ENCODE measurements at regions not wholly inside any gene's neighbourhood (a gene's known extent, or its start where the extent isn't known, plus 50 kb on each side); places are given as distances from the start of the nearest gene placed in this dataset.
"Not testable (repeated sequence)": the region's sequence is repeated elsewhere in the genome, so short reads cannot be mapped to it uniquely, and the experiment has no call there.

DNA sequence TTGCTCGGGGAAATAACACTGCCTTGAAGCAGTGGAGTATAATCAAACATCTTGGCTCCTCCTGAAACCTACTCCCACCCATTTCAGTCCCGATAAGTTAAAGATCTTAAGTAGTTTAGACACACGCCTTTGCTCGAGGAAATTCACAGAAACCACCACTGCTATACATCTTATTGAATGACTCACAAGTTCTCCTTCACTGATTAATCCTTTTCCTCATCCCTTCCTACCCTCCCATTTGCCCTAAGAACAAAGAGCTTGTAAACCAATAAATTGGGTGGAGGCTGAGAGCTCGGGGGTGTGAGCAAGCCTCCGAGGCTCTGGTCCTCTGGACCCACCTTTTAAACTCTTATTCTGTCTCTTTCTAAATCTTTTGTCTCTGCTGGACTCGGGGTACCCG is 86.5 kb downstream of the XCL2 start:
- DNase-seq (ENCODE audit: low read depth in 2 of 2): not testable (repeated sequence)

DNA sequence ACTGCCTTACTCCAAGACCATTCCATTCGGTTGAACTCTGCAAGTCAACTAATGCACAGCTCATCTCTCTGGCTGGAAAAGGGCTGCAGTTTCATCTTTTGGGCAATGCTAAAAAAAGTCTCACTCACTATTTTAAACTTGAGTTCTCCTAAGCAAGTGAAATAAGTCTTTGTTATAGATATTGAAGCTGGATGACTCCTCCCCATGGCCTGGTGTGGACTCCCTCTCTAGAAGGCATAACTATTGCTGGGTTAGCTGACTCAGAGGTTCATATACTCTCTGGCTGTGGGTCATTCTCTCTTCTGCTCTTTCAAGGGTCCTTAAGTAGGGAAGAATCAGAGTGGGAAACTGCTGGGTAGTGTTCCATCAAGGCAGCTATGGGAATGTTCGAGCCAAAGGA is 88.0 kb downstream of the XCL2 start:
- DNase-seq (ENCODE audit: low read depth in 2 of 2): no peak

DNA sequence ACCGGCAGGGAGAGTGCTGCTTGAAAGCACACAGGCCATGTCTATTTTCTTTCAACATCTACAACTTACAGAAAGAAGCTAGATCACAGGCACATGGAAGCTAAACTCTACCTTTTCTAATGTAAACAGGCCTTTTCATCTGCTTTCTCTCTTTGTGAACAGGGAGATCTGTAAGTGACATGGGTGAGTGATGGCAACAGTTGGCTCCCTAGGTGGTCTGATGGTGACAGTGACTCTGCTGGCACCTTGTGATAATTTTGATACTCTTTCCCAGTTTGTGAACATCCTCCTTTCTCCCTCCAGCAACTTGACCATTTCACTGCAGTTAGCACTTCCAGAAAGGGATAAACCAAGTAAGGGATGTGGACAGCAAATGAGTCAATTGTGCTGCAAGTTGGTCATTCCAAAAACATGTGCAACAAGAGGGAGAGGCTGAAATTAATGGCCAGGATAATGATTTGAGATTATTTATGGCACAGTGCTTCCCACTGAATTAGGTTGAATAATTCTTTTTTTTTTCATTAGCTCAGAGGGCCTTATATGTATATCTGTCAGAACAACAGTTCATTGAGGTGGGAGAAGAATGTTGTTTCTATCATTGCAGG is 89.5 kb downstream of the XCL2 start:
- DNase-seq (ENCODE audit: low read depth in 2 of 2): peak; percentile 35

DNA sequence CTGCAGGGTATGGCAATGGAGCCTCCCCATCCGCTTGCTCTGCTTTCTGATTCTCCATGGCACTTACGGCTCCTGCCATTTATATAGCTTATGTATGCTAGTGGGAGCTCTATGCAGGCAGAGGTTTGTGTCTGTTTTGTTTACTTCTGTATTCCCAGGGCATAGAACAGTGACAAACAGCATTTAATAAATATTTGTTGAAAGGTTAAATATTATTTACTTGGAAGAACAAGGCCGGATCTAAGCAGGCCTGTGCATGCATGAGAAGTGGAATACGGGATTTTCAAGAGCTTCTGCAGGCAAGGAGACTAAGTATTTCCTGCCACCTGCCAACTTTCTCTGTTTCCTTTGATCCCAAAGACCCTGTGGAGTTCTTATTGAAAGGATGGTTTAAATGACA is 90.7 kb downstream of the XCL2 start:
- no peak for DNase-seq (ENCODE audit: low read depth in 2 of 2)

DNA sequence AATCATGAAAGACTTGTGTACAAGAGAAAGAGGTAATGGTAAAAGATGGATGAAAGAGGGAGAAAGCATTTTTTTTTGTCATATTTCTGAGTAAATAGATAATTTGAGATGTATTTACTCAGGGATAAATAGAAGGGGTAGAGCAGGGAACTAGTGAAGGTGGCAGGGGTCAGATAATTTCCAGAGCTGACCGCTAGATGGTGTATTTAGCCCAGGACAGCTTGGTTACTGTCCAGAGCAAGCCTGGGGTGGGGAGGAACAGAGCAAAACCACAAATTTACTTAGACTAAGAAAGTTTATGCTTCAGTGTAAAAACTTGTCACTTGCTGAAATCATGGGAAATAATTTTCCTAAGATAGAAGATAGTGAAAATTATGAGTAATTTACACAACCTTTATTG is 91.5 kb downstream of the XCL2 start:
- DNase-seq (ENCODE audit: low read depth in 2 of 2): no peak

DNA sequence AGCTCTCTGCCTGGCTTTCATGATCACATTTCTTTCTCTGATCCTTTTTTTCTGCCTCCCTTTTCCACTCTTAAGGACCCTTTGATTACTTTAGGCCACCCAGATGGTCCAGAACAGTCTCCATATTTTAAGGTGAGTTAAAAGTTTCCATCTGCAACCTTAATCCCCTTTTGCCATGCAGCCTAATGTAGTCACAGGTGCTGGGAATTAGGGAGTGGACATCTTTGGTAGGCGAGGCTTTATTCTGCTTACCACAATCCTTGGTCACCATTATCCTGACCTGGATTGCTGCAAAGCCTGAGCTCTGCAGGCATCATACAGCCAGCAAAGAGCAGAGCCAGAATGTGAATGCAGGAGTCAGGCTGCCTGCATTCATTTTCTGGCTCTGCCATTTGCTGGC is 95.9 kb downstream of the XCL2 start:
- no peak for DNase-seq (ENCODE audit: low read depth in 2 of 2)

DNA sequence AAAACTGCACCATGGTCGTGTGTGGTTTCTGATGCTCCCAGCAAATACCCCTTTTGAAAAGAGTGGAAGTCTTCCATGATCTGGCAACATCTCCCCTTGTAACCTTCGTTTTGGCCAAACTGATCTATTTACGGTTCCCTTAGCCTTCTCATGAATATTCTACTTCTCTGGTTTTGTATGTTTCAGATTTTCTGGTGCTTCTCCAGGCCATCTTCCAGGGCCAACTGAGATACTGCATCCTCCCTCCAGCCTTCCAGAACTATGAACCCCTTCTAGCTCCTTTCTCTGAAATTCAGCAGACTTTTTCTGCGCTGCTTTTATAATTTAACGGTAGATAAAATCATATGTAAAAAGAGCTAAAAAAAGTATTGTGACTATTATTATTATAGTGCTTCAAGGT is 97.7 kb downstream of the XCL2 start:
- no peak for DNase-seq (ENCODE audit: low read depth in 2 of 2)

DNA sequence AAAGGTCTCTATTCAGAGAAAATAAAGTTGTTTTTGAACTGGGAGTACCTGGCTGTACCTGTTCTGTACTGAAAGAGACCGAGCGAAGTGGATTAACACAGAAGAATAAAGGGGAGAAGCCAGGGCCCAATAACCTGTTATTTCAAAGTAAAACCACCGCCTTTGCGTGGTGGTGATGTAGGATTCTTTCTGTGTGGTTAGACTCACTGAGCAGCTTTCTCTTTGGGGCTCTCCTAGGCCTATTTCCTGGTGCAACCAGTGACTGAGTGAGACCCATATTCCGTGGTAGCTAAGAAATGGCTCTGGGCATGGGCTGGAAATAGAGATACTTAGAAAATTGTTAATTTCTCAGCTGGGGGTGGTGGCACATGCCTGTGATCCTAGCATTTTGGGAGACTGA is 99.9 kb downstream of the XCL2 start:
- no peak for DNase-seq (ENCODE audit: low read depth in 2 of 2)

DNA sequence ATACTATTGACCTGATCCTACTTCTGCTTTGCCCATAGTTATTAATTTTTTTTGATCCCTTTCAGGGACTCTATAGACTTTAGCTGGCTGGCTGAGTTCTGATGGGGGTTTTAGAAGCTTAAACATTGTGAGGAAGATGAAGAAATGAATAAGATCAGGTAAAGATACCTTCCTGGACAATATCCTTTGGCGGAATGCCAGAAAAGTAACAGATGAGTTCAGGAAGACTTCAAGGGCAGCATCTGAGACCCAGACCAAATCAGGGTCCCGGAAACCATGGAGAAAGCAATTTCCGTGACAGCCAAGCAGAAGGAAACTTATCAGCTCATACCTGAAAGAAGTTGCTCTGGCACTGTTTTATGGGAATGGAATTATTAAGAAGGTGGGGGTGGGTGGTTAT is 100.4 kb downstream of the XCL2 start:
- no peak for DNase-seq (ENCODE audit: low read depth in 2 of 2)

DNA sequence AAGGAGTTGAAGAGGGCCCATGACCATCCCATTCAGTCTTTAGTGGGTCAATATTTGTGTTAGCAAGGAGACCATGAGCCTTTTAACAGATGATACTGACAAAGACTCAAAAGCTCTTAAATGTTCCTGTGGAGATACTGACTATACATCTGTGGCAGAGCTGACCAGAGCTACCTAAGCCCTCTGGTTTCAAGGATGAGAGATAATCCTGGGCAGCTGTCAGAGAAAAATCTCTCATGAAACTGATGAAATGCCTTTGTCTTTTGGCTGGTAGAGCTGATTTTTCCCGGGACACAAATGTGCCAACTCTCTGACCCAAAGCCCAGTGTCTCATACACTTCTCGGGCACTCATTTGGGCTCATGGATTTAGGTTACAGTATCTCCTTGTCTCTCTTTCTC is 100.9 kb downstream of the XCL2 start:
- no peak for DNase-seq (ENCODE audit: low read depth in 2 of 2)

DNA sequence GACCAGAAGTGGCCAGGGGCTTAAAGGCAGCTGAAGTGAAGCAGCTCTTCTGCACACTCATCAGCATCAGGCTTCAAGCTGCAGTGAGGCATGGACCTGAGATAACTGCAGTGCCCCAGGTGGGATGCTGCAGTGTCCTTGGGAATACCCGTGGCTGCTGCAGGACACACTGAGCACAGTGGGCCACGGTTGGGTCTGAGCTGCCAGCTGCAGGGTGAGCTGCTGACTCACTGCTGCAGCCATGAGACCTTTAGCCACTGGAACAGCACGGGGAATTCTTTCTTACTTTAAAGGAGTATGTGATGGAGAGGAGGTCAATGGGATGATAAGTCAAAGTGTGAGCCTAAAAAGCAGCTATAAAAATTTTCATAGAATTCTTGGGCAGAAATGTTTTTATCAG is 102.1 kb downstream of the XCL2 start:
- DNase-seq (ENCODE audit: low read depth in 2 of 2): no peak

DNA sequence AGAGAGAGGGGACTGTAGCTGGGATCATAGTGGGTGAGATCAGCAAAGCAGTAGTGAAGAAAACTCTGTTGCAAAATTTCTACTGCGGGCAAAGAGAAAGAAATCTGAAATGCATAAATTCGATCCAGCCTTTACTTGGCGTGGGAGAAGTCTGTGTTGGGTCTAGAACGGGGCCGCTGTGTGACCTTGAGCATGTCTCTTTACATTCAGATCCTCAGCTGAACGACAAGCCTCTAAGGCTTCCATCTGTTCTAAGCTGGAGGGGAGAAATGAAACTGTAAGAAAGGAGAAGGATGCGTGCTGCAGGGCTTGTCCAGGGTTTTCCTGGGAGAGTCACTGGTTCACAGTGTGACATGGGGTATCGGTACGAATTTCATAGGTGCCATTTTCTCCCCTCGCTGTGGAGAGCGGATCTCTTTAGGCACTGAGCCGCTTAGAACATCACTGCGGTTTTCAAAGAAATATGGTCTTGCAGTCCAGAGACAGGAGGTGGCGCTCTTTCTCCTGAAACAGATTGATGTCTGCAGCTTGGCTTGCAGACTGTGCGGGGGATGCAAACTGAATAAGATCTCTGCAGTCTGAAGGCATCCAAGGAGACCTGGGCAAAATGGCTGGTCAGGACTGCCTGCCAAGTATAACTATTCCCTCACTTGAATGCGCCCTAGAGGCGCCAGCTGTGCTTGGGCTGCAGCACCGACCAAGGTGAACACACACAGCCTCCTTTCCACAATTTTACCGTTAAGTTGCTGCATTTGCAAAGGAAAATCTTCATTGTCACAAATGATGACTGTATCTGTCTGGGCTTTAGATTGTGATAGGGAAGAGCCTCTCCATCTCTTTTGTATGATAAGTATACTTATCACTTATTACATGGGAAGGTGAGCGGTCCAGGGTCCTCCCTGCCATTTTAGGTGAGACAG is 104.1 kb downstream of the XCL2 start:
- DNase-seq (ENCODE audit: low read depth in 2 of 2): peak; percentile 62 to 68

DNA sequence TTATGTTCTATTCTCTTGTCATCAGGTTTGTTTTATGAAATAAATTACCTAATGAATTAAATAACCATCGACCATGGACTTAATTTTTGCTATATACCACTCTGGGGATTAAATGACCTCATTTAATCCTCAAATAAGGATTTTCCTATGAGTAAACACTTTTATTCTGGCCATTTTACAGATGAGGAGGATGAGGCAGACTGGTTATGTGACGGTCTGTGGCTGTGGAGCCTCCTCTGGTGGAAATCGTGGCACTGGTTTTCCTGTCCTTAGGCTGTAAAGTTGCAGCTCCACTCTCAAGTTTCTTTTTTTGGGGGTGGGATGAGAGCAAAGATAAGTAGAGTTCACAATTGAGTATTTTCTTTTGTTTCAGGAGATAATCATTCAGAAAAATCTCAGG is 105.2 kb downstream of the XCL2 start:
- no peak for DNase-seq (ENCODE audit: low read depth in 2 of 2)

DNA sequence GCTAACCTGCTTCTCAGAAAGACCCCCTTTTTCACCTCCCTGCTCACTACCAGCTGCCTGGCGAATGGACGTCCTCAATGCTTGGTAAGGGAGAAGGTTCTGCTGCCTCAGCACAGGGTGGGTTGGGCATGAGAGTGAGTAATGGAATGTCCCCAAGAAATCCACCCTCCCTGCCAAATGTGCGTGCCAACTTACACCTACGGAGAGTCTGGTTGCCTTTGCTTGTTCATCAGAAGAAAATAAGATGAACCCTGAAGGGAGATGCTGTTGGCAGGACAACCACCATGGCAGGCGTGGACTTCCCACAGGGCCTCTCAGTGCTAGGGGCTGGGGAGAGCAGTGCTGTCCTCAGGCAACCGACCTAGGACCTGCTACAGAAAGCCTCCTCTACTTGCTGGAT is 106.0 kb downstream of the XCL2 start:
- DNase-seq (ENCODE audit: low read depth in 2 of 2): no peak

DNA sequence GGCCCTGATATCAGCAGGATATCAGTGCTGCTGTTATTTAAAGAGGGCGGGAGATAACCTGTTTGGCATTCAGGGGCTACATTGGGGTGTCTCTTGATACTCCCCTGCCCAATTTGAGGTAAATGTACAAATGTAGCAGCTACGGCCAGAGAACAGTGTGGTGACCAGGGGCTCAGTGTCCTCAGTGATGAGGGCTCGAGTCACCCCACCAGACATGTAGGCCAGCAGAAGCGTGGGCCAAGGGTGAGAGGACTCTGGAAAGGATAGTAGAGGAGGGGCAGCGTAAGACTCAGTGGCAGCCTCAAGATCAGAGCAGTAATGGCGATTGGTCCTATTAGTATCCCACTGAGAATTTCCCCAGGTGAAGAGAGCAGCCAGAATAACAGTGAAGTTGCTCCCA is 108.4 kb downstream of the XCL2 start:
- no peak for DNase-seq (ENCODE audit: low read depth in 2 of 2)

DNA sequence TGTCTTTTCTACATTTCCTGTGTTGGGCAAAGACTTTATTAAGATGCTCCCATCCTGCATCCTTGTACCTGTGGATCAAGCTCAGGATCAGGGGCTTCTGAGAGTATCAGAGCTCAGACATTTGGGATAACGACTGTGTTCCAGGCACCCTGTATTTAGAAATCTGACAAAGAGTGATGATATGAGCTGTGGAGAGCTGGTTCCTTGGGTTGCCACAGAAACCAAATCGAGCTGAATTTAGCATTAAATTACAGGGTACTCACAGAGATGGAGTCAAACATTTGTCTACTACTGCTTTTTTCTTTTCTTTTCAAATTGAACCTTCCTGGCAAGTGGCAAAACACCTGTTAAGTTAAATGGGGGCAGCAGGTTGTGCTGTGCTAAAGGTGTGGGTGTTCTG is 110.6 kb downstream of the XCL2 start:
- no peak for DNase-seq (ENCODE audit: low read depth in 2 of 2)

DNA sequence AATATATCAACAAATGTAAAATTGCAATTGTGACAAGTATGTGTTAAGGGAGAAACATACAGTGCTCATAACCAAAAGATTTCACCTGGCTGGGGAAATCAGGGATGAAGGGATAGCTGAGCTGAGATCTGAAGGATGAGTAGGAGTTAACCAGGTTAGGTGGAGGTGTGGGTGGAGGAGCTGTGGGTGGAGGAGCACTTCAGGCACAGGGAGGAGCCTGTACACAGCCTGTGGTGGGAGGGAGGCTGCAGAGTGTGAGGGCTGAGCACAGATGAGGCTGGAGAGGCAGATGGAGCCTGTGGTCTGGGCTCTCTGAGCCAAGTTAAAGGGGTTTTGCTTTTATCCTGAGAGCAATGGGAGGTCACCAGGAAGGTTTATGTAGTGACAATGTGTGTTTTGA is 111.9 kb downstream of the XCL2 start:
- no peak for DNase-seq (ENCODE audit: low read depth in 2 of 2)

DNA sequence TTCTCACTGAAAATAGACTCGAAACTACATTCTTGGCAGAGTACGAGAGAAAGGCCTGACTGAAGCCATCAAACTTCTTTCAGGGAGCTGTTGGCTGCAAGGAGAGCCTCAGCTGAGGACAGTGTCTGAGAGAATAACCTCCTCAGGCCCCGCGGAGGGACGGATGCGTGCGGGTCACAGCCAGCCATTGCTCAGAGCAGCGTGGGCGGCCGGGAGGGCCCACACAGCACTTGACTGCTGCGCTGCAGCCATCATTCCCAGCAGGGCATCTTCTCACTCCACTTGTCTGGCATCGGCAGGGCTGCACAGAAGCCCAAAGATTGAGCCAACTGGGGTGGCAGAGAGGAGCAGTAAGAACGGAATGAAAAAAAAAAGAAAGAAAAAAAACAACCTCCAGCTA is 113.5 kb downstream of the XCL2 start:
- DNase-seq (ENCODE audit: low read depth in 2 of 2): no peak

DNA sequence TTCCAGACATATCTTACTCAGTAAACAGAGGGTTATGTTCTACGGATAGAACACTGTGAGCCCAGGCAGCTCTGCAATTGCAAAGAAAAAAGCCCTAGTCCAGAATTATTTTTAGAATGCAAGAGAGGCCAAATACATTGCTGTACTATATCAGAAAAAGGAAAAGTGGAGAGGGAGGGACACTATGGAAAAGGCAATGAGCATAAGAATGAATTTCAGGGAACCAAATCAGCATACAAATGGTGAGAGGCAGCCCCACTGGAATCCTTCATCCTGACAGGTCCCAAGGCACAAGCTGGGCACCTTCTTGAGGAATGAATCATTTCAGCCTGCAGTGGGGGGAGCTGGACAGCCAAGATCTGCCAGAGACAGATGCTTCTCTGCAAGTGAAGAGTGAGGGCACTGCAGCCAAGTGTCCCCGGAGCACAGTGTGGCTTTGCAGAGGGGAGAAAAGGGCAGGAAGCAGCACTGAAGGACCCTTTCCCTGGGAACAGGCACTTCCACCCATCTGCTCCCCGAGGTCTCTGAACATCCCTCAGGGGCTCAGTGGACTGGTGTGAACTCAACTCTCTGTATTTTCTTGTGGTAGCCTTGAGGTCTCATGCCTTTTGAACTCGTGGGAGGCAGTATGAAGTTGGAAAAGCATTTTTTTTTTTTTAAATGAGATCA is 115.6 kb downstream of the XCL2 start:
- DNase-seq (ENCODE audit: low read depth in 2 of 2): no peak

DNA sequence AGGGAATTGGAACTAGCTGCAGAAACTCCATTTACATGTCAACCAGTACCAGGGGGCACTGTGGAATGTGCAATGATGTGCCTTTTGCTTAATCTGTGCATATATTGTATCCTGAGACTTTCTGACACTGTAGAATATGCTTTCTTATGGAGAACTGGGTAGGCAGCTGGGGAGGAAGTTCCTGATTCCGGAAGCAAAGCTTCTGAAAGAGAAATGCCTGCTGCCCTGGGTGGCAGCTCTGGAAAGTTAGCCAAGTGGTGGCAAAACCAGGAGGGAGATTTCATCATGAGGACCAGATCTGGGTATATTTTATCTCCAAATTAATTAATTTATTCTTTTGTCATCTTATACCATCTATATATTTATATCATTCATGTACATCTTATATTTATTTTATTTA is 116.7 kb downstream of the XCL2 start:
- no peak for DNase-seq (ENCODE audit: low read depth in 2 of 2)

DNA sequence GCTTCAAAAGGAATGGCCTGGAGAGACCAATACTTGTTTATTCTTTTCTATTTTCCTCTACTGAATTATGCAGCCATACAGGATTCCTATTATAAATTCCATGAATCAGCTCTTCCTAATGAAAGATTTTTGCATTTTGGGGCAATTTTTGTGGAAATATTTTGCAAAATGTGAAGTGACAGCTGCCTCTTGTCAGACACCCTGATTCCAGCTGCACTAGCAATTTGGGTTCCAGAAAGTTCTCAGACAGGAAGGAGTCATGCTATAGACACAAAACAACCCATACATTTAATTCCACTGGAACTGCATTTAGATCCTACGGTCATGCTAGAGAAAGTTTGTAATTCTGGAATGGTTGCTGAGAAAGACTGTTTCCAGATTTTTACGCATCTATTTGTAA is 119.5 kb downstream of the XCL2 start:
- DNase-seq (ENCODE audit: low read depth in 2 of 2): no peak

DNA sequence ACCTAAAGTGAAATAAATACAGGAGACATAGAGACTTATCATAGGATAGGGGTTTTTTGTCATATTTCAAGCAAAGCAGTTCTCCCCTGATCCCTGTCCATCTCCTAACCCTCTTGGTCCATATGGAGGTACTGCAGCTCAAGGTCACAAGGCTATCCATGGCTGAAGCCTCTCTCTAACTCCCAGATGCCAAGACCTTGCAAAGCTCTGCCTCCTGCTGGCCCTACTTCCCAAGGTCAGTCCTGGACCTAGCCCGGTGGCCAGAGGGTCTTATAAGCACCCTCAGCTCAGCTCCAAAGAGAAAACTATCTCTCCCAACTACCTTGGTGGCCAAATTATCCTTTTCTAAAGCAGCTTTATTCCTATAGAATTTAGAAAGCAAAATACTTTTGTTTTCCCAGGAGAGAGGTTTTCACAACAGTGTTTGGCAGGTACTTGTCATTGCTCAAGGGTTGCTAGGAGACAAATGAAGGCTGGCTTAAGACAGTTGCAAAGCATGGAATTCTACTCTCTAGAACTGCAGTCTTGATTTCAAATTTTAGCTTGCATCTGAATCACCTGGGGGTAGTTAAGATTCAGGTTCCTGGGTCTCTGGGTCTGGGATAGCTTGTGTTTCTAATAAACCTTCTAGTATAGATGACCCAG is 121.5 kb downstream of the XCL2 start:
- DNase-seq (ENCODE audit: low read depth in 2 of 2): no peak

All from fibroblast of skin of left biceps (primary cell).